ENCODE measurements at regions not wholly inside any gene's neighbourhood (a gene's known extent, or its start where the extent isn't known, plus 50 kb on each side); places are given as distances from the start of the nearest gene placed in this dataset.
A peak's percentile ranks its signal among the peaks of the same experiment; 100 is the strongest.
"Not testable (repeated sequence)": the region's sequence is repeated elsewhere in the genome, so short reads cannot be mapped to it uniquely, and the experiment has no call there.

DNA sequence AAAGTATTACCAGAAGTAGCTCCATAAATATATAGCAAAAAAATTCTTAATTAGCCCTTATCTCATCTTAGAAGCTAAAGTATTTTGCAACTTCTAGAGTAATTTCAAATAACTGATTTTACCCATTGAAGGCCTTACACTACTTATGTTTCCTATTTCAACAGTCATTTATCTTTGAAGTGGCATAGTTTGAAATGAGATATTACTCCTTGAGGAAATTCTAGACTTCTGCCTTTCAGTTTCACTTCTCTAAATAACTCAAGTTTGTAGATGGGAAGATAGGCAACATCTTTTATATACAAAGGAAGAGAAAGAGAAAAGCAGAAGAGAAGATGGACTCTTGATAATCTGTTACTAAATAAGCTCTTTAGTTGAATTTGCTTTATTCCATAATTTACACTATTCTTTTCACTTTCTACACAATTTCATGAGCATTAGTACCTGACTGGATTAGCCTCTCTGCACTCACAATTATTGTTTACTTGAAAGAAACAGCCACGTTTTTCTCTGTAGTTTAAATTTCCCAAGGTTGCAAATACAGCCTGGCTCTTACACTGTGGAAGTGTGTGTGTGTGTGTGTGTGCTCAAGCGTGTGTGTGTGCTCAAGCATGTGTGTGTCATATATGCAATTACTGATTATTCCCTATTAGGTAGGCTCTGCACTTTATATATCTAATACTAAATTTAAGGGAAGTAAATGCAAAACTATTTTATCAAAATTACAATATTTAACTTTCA lies 60.6 kb upstream of the EMB start:
- DNase-seq = no peak

DNA sequence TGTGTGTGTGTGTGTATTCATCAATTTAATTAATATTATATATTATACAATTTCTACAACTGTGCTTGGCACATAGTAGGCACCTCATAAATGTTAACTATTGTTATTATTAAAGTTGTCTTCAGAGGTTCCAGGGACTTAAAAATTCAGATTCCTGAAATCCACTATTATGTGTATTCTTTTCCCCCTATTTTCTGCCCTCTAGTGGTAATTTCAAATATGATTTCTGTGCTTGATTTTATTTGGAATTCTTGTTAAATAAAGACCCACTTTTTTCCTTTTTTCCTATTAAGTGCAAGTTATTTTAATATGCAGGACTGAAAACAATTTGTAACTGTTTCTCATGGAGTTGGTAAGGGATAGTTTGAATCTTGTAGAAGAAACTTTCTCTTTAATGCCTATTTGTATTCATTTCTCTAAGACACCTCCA lies 72.0 kb upstream of the EMB start:
- DNase-seq = not testable (repeated sequence)

DNA sequence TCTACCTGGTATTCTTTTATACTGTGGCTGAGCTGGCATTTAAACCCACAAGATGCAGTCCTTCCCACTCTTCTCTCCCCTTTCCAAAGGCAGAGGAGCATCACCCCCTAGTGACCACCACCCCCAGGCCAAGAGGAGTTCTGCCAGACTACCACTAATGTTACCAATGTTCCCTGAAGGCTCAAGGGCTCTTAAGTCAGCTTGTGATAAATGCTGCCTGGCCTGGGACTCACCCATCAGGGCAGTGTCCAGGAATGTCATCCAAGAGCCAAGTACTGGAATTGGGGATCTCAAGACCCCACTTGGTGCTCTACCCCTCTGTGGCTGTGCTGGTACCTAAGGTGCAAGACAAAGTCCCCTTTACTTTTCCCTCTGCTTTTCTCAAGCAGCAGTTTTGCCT lies 80.0 kb upstream of the EMB start:
- not testable (repeated sequence) for DNase-seq

DNA sequence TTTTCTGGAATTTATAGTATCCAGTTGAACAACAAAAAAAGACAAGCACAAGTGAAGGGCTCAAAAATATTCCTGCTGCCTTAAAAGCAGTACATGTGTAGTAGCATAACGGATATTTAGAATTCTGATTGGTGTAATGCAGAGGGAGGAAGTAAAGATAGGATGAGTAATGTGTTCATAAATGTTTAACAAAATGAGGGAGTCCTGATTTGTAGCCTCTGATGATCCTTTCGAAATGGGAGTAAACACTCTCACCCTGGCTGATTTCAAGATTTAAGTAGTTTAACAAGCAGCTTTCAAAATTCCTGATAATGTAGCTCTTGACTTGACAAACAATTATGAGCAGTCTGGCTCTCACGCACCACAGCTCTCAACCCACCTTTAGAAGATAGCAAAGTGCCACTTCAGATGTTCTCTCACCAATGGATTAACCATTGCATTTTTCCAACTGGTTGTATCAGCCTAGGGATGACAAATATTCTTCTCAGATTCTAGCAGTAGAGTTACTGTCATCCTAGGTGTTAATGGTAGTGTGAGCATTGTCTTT lies 86.5 kb upstream of the EMB start:
- DNase-seq = not testable (repeated sequence)

DNA sequence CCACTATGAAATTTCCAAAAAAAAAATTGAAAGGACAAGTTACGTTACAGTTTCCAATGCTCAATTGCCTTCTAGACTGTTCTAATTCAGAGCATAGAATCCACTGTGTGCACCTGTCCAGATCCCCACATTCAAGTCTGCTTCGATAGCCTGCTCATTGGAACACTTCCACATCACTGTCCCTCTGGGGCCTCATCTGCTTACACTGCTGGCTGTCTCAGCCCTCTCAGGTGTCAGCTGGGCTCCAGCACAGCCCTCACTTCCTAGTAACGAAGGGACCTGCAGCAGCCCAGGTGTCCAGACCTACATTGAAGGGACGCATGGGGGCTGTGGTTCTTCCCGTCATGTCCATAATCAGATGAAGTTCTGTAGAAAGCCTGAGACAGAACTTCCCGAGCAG lies 94.3 kb upstream of the EMB start:
- no peak for DNase-seq

DNA sequence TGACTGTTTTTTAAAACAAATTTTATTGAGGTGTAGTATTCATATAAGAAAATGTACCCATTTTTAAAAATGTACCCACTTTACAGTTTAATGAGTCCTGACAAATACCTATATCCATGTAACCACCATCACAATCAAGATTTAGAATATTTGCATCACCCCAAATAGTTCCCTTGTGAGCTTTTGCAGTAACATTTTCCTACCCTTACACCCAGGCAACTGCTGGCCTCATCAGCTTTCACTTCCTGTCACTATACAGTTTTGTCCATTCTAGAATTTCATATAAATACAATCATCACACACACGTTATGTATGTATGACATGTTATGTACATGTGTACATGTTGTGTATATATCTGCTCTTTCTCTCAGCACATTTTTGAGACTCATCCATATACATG lies 96.4 kb upstream of the EMB start:
- not testable (repeated sequence) for DNase-seq

DNA sequence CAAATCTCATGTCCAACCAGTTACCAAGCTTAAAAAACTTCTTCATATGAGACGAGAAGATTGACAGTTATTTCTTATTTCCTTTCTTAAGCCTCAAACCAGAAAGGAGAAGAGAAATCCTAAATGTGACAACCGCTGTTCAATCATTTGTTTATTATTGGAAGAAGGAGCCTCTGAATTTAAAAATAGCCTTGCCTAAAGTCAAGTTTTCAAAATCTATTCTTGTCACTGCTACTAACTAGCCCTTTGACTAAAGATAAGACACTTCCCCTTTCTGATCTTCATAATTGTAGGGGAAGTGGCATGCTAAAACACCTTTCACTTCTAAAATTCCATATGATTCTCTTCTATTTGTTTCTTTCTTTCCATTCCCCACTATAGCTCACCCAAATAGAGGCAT lies 106.2 kb upstream of the EMB start:
- DNase-seq = no peak

DNA sequence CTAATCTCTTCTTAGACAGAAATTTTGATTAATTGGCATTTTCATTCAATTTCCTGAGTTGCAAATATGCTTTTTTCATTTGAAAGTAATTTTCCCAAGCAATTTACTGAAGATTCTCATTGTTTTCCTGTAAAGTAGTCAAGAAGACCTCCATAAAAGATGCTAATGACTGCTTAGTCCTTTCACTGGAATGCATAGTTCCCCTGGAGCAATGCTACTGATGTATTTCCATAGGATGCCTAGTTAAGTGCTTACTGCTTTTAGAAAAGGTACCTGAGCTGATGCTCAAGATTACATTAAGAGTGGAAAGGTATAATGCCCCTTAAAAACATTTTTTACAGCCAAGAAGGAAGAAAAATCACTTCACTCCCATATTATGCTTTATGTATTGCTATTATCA lies 109.2 kb upstream of the EMB start:
- no peak for DNase-seq

GRCh38 chr5:50550993-50551392 lies 109.9 kb upstream of the EMB start:
- no peak for DNase-seq

DNA sequence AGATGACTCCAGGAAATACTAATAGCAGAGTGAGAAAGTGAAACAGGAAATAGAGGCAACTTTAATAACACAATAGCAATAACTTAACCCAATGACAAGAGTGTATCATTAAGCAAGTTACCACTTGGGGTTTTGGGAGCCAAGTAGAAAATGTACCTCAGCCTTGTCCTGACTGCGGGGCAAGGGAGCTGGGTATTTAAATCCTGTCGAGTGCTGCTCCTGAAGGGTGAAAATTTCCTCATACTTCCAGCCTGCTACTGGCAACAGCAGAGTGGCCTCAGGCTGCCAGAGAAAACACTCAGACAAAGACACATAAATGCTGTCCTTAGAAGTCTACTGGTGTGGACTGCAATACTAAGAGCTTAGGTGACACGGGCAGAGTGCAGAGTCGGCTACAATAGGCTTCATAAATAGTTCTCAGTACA lies 112.5 kb upstream of the EMB start:
- peak; percentile 4 for DNase-seq

DNA sequence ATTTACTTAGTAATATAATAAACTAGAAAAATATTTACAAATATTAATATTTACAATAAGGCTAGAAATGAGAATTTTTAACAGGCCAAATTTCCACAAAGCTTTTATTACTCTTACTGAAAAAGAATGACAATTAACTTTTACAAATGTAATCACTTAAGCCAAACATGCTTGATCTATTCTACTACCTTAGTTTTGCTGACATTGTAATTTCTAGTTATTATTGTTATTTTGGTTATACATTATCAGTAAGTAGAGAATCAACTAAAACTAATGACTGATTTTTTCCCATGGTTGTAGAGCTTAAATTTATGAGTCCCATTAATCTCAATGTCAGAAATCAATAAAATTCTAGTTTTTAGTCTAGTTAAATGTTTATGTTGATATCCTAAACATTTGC lies 107.8 kb upstream of the PARP8 start:
- not testable (repeated sequence) for DNase-seq

DNA sequence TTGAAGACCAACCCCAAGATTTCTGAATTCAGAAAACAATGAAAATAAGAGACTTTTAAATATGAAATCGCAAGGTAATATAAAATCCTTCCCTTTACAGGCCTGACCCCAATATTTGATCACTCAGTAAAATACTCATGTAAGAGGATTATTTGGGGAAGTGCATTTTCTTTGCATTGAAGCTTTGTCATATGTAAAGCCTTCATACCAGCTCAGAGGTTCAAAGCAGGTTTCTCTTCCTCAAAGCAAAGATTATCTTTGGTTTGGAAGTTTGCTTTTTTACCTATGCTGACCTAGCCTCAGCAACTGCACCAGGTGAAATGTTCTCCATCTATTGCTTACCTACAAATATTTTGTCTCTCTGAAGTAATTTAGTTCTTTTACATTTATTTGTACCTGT lies 106.5 kb upstream of the PARP8 start:
- no peak for DNase-seq

DNA sequence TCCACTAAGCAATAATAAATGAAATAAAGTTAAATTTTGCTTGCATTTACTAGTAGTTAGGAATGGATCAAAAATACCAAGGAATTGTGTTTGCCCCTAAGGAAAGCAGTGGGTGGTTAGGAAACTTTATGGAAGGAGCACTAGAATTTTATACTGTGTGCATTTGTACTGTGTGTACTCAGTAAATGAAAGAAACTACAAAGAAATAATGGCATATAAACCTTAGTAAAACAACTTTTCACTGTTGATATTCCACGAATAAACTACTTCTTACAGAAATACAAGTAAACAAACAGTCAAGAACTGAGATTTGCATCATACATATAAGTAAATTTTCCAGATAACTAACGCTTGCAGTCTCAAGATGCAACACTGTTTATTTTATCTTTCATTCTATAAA lies 103.7 kb upstream of the PARP8 start:
- no peak for DNase-seq

DNA sequence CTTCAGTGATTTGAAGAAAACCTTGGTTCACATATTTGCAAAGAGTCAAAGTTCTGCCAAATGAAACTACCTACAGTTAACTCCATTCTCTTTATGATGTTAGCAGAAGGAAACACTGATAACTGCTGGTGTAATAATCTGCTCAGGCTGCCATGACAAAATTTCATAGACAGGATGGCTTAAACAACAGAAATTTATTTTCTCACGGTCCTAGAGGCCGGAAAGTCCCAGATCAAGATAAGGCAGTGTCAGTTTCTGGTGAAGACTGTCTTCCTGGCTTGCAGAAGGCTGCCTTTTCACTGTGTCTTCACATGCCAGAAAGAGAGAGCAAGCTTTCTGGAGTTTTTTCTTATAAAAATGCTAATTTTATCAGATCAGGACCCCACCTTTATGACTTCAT lies 102.4 kb upstream of the PARP8 start:
- peak; percentile 16 for DNase-seq

DNA sequence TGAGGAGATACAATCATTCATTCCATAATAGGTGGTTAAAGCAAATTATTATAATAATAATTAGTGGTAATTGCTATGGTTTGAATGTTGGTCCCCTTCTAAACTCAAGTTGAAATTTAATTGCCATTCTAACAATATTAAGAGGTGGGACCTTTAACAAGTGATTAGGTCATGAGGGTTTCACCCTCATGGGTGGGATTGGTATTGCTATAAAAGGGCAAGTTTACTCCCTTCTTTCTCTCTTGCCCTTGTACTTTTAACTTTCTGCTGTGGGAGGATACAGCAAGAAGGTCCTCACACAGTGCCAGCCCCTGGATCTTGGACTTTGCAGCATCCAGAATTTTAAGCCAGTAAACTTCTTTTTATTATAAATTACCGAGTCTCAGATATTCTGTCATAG lies 101.9 kb upstream of the PARP8 start:
- DNase-seq = no peak

- no peak for DNase-seq
Observed at GRCh38 chr5:50574121-50574520, 92.3 kb upstream of the PARP8 start.

- no peak for DNase-seq
Observed at GRCh38 chr5:50575740-50576139, 90.7 kb upstream of the PARP8 start.

- no peak for DNase-seq
Observed at GRCh38 chr5:50576265-50576664, 90.2 kb upstream of the PARP8 start.

GRCh38 chr5:50576686-50577256 lies 89.7 kb upstream of the PARP8 start:
- DNase-seq = no peak

GRCh38 chr5:50580506-50580905 lies 85.9 kb upstream of the PARP8 start:
- DNase-seq = no peak

DNA sequence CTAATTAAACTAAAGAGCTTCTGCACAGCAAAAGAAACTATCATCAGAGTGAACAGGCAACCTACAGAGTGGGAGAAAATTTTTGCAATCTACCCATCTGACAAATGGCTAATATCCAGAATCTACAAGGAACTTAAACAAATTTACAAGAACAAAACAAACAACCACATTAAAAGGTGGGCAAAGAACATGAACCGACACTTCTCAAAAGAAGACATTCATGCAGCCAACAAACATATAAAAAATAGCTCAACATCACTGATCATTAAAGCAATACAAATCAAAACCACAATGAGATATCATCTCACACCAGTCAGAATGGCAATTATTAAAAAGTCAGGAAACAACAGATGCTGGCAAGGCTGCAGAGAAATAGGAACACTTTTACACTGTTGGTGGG lies 84.6 kb upstream of the PARP8 start:
- DNase-seq = not testable (repeated sequence)

GRCh38 chr5:50582699-50583098 lies 83.7 kb upstream of the PARP8 start:
- no peak for DNase-seq

DNA sequence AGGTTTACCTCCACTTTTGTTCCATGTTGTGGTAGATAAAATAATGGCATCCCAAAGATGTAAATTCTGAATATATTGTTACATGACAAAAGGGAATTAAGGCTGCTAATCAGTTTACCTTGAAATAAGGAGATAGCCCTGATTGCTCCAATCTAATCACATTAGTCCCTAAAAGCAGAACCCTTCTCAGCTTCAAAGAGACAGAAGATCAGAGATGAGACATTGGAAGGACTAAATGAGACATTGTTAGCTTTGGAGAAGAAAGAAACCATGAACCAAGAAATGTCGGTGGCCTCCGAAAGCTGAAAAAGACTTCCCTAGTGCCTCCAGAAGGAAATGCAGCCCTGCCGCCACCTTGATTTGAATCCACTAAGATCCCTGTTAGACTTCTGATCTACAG lies 82.8 kb upstream of the PARP8 start:
- DNase-seq = no peak

- not testable (repeated sequence) for DNase-seq
Observed at GRCh38 chr5:50588471-50588870, 78.0 kb upstream of the PARP8 start.

Data from CD4-positive, alpha-beta T cell treated with Interleukin-6 for 4 hours (primary cell).